ENCODE measurements at regions not wholly inside any gene's neighbourhood (a gene's known extent, or its start where the extent isn't known, plus 50 kb on each side); places are given as distances from the start of the nearest gene placed in this dataset.

- H3K4me3 ChIP-seq (ENCODE audit: low read depth, low read length, poor library complexity, severe bottlenecking), result no peak overlapping the region
- no peaks in the 10 kb centered on the region for H3K4me1 ChIP-seq (ENCODE audit: insufficient read depth, low read length, severe bottlenecking)
- H3K9me2 ChIP-seq (ENCODE audit: low read depth, low read length), result no peaks in the 10 kb centered on the region
- H3K27me3 ChIP-seq (ENCODE audit: insufficient read depth, low read length), result no peaks in the 10 kb centered on the region
- no peak overlapping the region for H3K27ac ChIP-seq (ENCODE audit: low read depth, low read length, poor library complexity, severe bottlenecking)
- no peaks in the 10 kb centered on the region for H3K79me2 ChIP-seq (ENCODE audit: insufficient read depth, low read length)
- no peak overlapping the region for H2AFZ ChIP-seq (ENCODE audit: low read length)
- H3F3A ChIP-seq (ENCODE audit: insufficient read depth, low read length), result no peaks in the 10 kb centered on the region
- H4K20me1 ChIP-seq (ENCODE audit: insufficient read depth, low read length), result no peaks in the 10 kb centered on the region
- TF ChIP-seq CTCF (IDR thresholded peaks at IDR 0.05; ENCODE audit: low read length), result no peak
- TF ChIP-seq EZH2 (IDR thresholded peaks at IDR 0.05; ENCODE audit: borderline replicate concordance, low read length), result no peak
- no peak overlapping the region for H3K4me2 ChIP-seq (ENCODE audit: low read length)
- no peaks in the 10 kb centered on the region for H3K36me3 ChIP-seq (ENCODE audit: insufficient read depth, low read length)
- no peaks in the 10 kb centered on the region for H3K9me3 ChIP-seq (ENCODE audit: low read length)
- H3K9ac ChIP-seq (ENCODE audit: low read length), result no peak overlapping the region
These were observed 96.5 kb upstream of the AHI1 start for GRCh38 chr6:135594000-135594399.

GRCh38 chr6:135600086-135600702 lies 102.7 kb upstream of the AHI1 start:
- no peak overlapping the region for H3K9ac ChIP-seq (ENCODE audit: low read length)
- no peak overlapping the region for H2AFZ ChIP-seq (ENCODE audit: low read length)
- H3K27ac ChIP-seq (ENCODE audit: low read depth, low read length, poor library complexity, severe bottlenecking), result no peak overlapping the region
- H3K9me2 ChIP-seq (ENCODE audit: low read depth, low read length), result no peaks in the 10 kb centered on the region
- H3K4me2 ChIP-seq (ENCODE audit: low read length), result no peak overlapping the region
- H3K9me3 ChIP-seq (ENCODE audit: low read length), result no peaks in the 10 kb centered on the region
- H3K27me3 ChIP-seq (ENCODE audit: insufficient read depth, low read length), result no peaks in the 10 kb centered on the region
- H3K4me1 ChIP-seq (ENCODE audit: insufficient read depth, low read length, severe bottlenecking), result no peaks in the 10 kb centered on the region
- H3F3A ChIP-seq (ENCODE audit: insufficient read depth, low read length), result no peaks in the 10 kb centered on the region
- H4K20me1 ChIP-seq (ENCODE audit: insufficient read depth, low read length), result no peaks in the 10 kb centered on the region
- H3K36me3 ChIP-seq (ENCODE audit: insufficient read depth, low read length), result no peaks in the 10 kb centered on the region
- H3K79me2 ChIP-seq (ENCODE audit: insufficient read depth, low read length), result no peaks in the 10 kb centered on the region
- H3K4me3 ChIP-seq (ENCODE audit: low read depth, low read length, poor library complexity, severe bottlenecking), result no peak overlapping the region
- TF ChIP-seq CTCF (IDR thresholded peaks at IDR 0.05; ENCODE audit: low read length), result no peak
- no peak for TF ChIP-seq EZH2 (IDR thresholded peaks at IDR 0.05; ENCODE audit: borderline replicate concordance, low read length)

- Histone ChIP-seq H3K9me3 (ENCODE audit: low read length) (no peaks in the 10 kb centered on the region), H3K4me2 (ENCODE audit: low read length) (no peak overlapping the region), H4K20me1 (ENCODE audit: insufficient read depth, low read length) (no peaks in the 10 kb centered on the region), H3K79me2 (ENCODE audit: insufficient read depth, low read length) (no peaks in the 10 kb centered on the region), H3K27me3 (ENCODE audit: insufficient read depth, low read length) (no peaks in the 10 kb centered on the region), H3K4me3 (ENCODE audit: low read depth, low read length, poor library complexity, severe bottlenecking) (no peak overlapping the region), H3K9me2 (ENCODE audit: low read depth, low read length) (no peaks in the 10 kb centered on the region), H3K9ac (ENCODE audit: low read length) (no peak overlapping the region), H3K4me1 (ENCODE audit: insufficient read depth, low read length, severe bottlenecking) (no peaks in the 10 kb centered on the region), H3K36me3 (ENCODE audit: insufficient read depth, low read length) (no peaks in the 10 kb centered on the region), H3K27ac (ENCODE audit: low read depth, low read length, poor library complexity, severe bottlenecking) (no peak overlapping the region), H3F3A (ENCODE audit: insufficient read depth, low read length) (no peaks in the 10 kb centered on the region), H2AFZ (ENCODE audit: low read length) (no peak overlapping the region)
- TF ChIP-seq EZH2 (IDR thresholded peaks at IDR 0.05; ENCODE audit: borderline replicate concordance, low read length), result no peak
- no peak for TF ChIP-seq CTCF (IDR thresholded peaks at IDR 0.05; ENCODE audit: low read length)
These were observed 103.4 kb upstream of the AHI1 start for GRCh38 chr6:135600931-135601330.

Measured in OCI-LY1 (cell line).